PC-9 (cell line): ENCODE measurements at regions not wholly inside any gene's neighbourhood (a gene's known extent, or its start where the extent isn't known, plus 50 kb on each side); places are given as distances from the start of the nearest gene placed in this dataset.

Experiments used
- BruUV-seq: library from RNA; stranded (reverse); fragments of 400-500 nt; replicated peaks from 2 replicates; lab custom pipeline; 2021; lab: Mats Ljungman, UMichigan
- CTCF ChIA-PET: fragments of 300-600 bp; sonication (Branson Sonifier 250); formaldehyde crosslinking; loops from one replicate; lab custom pipeline; 2022; ENCODE audit warnings: antibody characterized with exemption; lab: Charles Lee
- POLR2A ChIA-PET: fragments of 300-600 bp; sonication (Branson Sonifier 250); formaldehyde crosslinking; loops from one replicate; lab custom pipeline; 2022; ENCODE audit warnings: antibody characterized with exemption; ENCODE audit not compliant: unreplicated experiment; lab: Charles Lee
- DNase-seq, 2 experiments: peaks; one replicate each; pipeline versions ENCODE4 v3.0.0 to v3.0.0-alpha.2; 2015 to 2022; ENCODE audit warnings: mixed read lengths in 1 of 2
- H2AFZ ChIP-seq: fragments of 200-600 bp; sonication (generic); 2 replicates; pipeline ENCODE4 v1.8.1; 2017; ENCODE audit warnings: antibody characterized with exemption
- H3F3A ChIP-seq: fragments of 200-600 bp; sonication (generic); 2 replicates; pipeline ENCODE4 v1.8.1; 2017; ENCODE audit warnings: antibody characterized with exemption, mild to moderate bottlenecking, low read depth; ENCODE audit not compliant: insufficient read depth
- H3K27ac ChIP-seq: fragments of 200-600 bp; sonication (generic); 2 replicates; pipeline ENCODE4 v1.6.1; 2016; ENCODE audit warnings: mixed run types
- H3K27me3 ChIP-seq: fragments of 200-600 bp; sonication (generic); 2 replicates; pipeline ENCODE4 v1.6.1; 2016; ENCODE audit warnings: low read depth, mixed run types; ENCODE audit not compliant: insufficient read depth
- H3K36me3 ChIP-seq: fragments of 200-600 bp; sonication (generic); 2 replicates; pipeline ENCODE4 v1.6.1; 2016; ENCODE audit warnings: low read depth, mixed run types
- H3K4me1 ChIP-seq: fragments of 200-600 bp; sonication (generic); replicated peaks from 2 replicates; pipeline ENCODE4 v1.6.1; 2016; ENCODE audit warnings: mixed run types; ENCODE audit not compliant: insufficient read depth
- H3K4me2 ChIP-seq: fragments of 200-600 bp; sonication (generic); 2 replicates; pipeline ENCODE4 v1.6.1; 2017; ENCODE audit warnings: mixed run types
- H3K4me3 ChIP-seq: fragments of 200-600 bp; sonication (generic); 2 replicates; pipeline ENCODE4 v1.6.1; 2016; ENCODE audit warnings: mixed run types
- H3K79me2 ChIP-seq: fragments of 200-600 bp; sonication (generic); 2 replicates; pipeline ENCODE4 v1.6.1; 2017; ENCODE audit warnings: low read depth, mixed run types
- H3K9me2 ChIP-seq: fragments of 200-600 bp; sonication (generic); 2 replicates; pipeline ENCODE4 v1.8.1; 2017; ENCODE audit warnings: mild to moderate bottlenecking; ENCODE audit not compliant: insufficient read depth
- H3K9me3 ChIP-seq: fragments of 200-600 bp; sonication (generic); 2 replicates; pipeline ENCODE4 v1.8.1; 2016; ENCODE audit warnings: low read depth; ENCODE audit not compliant: insufficient read depth
- H4K20me1 ChIP-seq: fragments of 200-600 bp; sonication (generic); 2 replicates; pipeline ENCODE4 v1.8.1; 2017; ENCODE audit not compliant: insufficient read depth
- CTCF ChIP-seq: fragments of 200-600 bp; sonication (generic); conservative IDR thresholded peaks from 2 replicates; pipeline ENCODE4 v1.6.1; 2017; ENCODE audit warnings: mixed run types, antibody characterized with exemption, mild to moderate bottlenecking, moderate library complexity
- EZH2 ChIP-seq: fragments of 200-600 bp; sonication (generic); IDR thresholded peaks from 2 replicates; pipeline ENCODE4 v1.8.0; 2017; ENCODE audit warnings: antibody characterized with exemption, low read depth
- intact Hi-C: fragments of 100-400 bp; cut with micrococcal nuclease; formaldehyde crosslinking; loops from one replicate; pipeline ENCODE4 v1.10.0; 2022; ENCODE audit not compliant: unreplicated experiment

- H2AFZ ChIP-seq, result no peak overlapping the region
- H3K27me3 ChIP-seq, result no peaks in the 10 kb centered on the region
- no peak for DNase-seq
- POLR2A ChIA-PET, result no interaction called here
- no peak overlapping the region for H3K4me3 ChIP-seq
- H3K79me2 ChIP-seq, result no peaks in the 10 kb centered on the region
- H3K36me3 ChIP-seq, result no peaks in the 10 kb centered on the region
- H3K9me3 ChIP-seq, result no peaks in the 10 kb centered on the region
- BruUV-seq, result no TSS peak
- CTCF ChIA-PET, result no interaction called here
- no peak overlapping the region for H3K27ac ChIP-seq
- no peaks in the 10 kb centered on the region for H3K9me2 ChIP-seq
- no peak for TF ChIP-seq EZH2
- TF ChIP-seq CTCF, result no peak
- H3K4me2 ChIP-seq, result no peak overlapping the region
- intact Hi-C loops, result no loop called here
- H3K4me1 ChIP-seq, result no peaks in the 10 kb centered on the region
- H3F3A ChIP-seq, result no peaks in the 10 kb centered on the region
- no peaks in the 10 kb centered on the region for H4K20me1 ChIP-seq
Observed at GRCh38 chr4:148664636-148665035, 222.4 kb upstream of the NR3C2 start.

- H3K4me3 ChIP-seq, result no peak overlapping the region
- BruUV-seq, result no TSS peak
- no peaks in the 10 kb centered on the region for H3F3A ChIP-seq
- H3K9me3 ChIP-seq, result no peaks in the 10 kb centered on the region
- no peaks in the 10 kb centered on the region for H3K27me3 ChIP-seq
- no peaks in the 10 kb centered on the region for H3K4me1 ChIP-seq
- no peaks in the 10 kb centered on the region for H4K20me1 ChIP-seq
- no peak overlapping the region for H3K4me2 ChIP-seq
- intact Hi-C loops, result no loop called here
- POLR2A ChIA-PET, result no interaction called here
- no peak for DNase-seq
- TF ChIP-seq CTCF (no peak), EZH2 (no peak)
- CTCF ChIA-PET, result no interaction called here
- H3K36me3 ChIP-seq, result no peaks in the 10 kb centered on the region
- 0 out of 2 replicates have a peak overlapping the region, but pooled peaks have one; percentile 39 for H2AFZ ChIP-seq
- H3K27ac ChIP-seq, result no peak overlapping the region
- H3K9me2 ChIP-seq, result no peaks in the 10 kb centered on the region
- H3K79me2 ChIP-seq, result no peaks in the 10 kb centered on the region
Observed at GRCh38 chr4:148654131-148654530, 211.9 kb upstream of the NR3C2 start.

- Histone ChIP-seq H3F3A (no peaks in the 10 kb centered on the region), H3K79me2 (no peaks in the 10 kb centered on the region), H2AFZ (no peak overlapping the region), H3K36me3 (no peaks in the 10 kb centered on the region), H3K27me3 (no peaks in the 10 kb centered on the region), H3K27ac (no peak overlapping the region), H3K4me2 (no peak overlapping the region), H3K9me3 (no peaks in the 10 kb centered on the region), H3K9me2 (no peaks in the 10 kb centered on the region), H4K20me1 (no peaks in the 10 kb centered on the region), H3K4me3 (no peak overlapping the region), H3K4me1 (no peaks in the 10 kb centered on the region)
- intact Hi-C loops, result no loop called here
- no peak for TF ChIP-seq CTCF
- TF ChIP-seq EZH2, result no peak
- no TSS peak for BruUV-seq
- no peak for DNase-seq
- ChIA-PET POLR2A (no interaction called here), CTCF (no interaction called here)
Observed at GRCh38 chr4:148653681-148654080, 211.5 kb upstream of the NR3C2 start.
